Activated gamma-delta T cell (primary cell): ENCODE measurements at regions not wholly inside any gene's neighbourhood (a gene's known extent, or its start where the extent isn't known, plus 50 kb on each side); places are given as distances from the start of the nearest gene placed in this dataset.

ENCODE experiments used
- DNase-seq: peaks from one replicate; lab custom pipeline; 2025; lab: John Stamatoyannopoulos, UW

DNA sequence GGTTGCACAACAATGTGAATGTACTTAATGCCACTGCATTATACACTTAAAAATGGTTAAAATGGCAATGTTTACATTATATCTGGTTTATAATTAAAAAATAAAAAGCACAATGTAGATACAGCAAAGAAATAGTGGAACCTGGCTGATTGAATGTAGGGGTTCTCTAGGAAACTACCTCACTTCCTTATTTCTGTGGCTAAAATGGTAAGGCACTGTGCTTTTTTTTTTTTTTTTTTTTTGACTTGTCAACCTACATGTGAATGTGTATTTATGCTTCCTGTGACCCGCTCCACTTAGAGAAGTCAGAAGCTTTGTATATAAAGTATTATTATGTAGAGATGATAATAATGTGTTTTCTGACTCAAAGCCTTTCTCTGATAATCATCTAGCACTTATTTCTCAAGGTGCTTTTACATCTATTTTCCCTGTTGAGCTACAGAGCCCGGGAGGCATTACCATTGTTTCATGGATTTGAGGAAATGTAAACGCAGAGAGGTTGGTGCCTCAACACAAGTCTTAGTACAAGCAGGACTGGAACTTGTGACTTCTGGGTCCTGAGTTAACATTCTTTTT, 55.0 kb downstream of the SOX4 start:
- DNase-seq = no peak

DNA sequence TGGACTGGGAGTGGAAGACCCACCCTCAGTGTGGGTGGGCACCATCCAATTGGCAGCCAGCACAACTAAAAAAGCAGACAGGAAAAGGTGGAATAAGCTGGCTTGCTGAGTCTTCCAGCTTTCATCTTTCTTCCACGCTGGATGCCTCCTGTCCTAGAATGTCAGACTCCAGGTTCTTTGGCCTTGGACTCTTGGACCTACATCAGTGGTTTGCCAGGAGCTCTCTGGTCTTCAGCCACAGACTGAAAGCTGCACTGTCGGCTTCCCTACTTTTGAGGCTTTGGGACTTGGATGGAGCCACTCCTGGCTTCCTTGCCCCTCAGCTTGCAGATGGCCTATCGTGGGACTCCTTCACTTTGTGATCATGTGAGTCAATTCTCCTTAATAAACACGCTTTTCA, 59.8 kb downstream of the SOX4 start:
- DNase-seq = no peak

DNA sequence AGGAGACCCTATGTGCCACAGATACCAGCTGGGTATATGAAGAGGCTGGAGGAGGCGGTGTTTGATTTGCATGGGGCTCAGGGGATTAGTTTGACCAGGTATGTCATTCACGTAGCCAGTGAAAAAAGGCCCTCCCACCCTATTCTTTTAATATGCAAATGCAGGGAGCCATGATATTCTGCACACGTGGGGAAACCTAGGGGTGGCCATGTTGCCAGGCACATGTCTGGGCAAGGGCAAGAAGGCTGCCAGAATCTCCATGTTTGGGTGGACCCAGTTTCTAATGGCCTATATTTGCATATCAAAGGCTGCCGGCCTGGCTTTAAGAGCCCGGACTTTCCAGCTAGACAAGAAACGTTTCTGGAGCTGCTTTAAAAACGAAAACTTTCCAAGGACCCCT, 60.4 kb downstream of the SOX4 start:
- DNase-seq = no peak

DNA sequence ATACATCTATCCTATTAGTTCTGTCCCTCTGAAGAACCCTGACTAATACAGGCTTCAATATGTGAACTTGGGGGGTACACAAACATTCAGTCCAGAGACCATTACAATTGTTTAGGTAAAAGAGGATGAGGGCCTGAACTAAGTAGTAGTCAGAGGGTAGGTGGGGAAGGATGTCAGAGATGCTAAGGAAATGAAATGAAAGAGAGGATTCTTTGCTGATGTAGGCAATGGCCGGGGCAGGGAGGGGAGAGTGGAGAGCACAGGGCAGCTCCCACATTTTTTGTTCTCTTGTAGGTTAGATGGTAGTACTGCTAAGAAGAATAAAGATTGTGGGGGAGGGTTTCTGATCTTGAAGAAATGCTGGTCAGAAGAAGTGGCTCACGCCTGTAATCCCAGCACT, 60.8 kb downstream of the SOX4 start:
- no peak for DNase-seq

DNA sequence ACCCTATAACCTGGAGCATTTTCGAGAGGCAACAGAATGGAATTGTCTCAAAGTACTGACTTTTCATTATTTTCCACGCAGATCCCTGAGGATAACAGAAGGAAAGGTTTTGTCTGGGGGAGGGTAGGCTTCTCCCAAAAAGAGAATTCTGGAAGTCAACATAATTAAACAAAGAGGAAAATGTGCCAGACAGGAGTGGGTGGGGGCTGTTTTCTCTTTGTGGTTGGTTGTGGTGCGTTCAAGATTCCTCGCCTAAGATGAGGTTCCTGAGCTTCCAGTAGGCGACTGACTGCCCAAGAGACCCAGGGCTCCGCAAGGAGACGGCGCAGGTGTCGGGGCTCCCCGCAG, 70.4 kb downstream of the SOX4 start:
- no peak for DNase-seq

DNA sequence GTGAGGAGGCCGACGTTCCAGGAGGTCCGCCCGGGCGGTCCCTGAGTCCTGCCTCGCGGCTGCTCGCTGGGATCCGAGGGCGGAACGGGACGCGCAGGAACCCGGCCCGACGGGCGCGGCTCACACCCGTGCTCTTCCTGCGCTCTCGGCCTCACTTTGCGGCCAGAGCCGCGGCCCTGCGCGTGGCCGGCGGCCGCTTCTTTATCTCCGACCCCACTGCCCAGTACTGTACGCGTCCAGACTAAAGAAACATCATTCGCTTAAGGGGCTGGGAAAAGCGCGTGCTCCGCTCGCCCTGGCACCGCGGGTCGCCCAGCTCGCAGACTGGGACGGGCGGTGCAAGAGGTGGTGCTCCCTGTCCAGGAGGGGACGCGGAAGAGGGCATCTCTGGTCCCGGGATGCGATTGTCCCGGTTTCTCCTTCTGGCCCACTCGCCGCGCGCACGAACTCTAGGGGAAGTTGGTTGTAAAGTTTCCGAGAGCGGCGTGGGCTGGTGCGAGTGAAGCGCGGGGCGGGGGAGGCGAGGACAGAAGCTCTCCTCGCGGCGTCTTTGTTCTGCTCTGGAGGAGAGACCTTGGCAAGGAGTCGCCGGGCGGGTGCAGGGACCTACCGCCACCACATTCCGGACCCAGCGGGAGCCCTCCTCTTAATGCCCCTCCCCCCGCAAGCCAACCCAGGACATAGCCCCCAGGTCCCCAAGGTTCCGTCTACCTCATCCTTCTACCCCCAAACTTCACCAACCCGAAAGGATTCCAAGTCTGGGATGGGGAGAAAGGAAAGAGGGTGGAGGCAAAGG, 71.0 kb downstream of the SOX4 start:
- no peak for DNase-seq

DNA sequence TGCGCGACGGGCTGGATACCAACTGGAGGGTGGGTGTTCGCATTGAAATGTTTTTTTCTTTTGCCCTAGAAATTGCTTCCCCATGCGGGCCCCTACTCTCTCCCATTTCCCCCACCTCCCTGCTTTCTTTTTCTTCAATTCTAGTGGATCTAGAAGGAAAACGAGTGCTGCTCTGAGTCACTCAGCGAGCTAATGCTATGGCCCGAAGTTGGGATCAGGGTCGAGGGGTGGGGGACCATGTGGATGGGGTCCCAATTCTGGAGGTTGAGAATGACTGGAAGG, 71.5 kb downstream of the SOX4 start:
- DNase-seq = no peak

DNA sequence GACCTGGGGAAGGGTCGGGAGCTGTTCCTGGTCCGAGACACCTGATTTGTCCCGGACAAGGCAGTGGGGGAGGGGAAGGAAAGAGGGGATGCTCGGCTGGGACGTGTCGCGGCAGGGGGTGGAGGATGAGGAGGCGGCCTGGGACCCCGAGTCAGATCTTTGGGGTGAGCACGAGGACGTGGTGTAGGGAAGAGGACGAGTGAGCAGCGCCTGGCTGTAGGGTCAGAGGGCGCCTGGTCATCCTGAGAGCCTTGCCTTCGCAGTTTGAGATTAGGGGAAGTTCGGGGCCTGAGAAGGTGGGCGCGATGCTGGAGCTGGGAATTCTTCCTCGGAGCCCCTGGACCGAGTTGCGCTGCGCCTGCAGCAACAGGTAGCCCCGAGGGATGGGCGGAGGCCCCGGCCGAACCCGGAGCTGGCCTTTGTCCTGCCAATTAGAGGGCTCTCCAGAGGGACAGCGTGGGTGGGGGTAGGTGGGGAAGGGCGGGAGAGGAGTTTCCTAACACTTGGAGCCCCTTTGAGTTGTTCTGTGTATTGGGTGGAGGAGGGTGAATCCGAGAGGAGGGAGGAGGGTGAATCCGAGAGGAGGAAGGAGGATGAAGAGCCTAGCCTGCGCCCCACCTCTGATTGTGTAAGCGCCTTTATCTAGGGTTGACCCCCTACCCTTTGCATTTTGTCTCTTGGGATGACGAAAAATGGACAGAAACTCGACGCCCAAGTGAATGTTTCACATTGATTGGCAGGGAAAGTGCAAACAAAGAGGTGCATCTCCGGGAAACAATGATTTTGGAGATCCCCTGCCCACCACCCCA, 72.0 kb downstream of the SOX4 start:
- no peak for DNase-seq

DNA sequence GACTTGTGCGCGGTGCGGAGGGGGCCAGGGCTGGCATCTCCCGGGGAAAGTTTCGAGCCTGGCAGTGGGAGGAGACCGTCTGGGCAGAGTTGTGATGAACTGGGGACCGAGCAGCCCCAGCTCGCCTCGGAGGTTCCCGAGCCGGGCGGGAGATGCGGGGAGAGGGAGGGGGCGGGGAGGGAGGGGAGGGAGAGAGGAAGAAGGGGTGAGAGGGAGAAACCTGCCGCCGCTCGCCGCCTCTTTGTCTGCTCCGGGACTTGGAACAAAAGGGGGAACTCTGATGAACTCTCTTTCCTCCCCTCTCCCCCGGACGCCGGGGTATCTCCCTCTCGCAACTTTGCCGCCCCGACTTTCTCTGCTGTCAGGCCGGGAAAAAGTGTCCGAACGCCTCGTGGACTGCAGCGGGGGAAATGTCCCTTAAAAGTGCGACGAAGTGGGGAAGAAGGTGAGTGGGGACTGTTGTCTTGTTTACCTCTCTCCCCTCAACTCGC, 72.7 kb downstream of the SOX4 start:
- no peak for DNase-seq

DNA sequence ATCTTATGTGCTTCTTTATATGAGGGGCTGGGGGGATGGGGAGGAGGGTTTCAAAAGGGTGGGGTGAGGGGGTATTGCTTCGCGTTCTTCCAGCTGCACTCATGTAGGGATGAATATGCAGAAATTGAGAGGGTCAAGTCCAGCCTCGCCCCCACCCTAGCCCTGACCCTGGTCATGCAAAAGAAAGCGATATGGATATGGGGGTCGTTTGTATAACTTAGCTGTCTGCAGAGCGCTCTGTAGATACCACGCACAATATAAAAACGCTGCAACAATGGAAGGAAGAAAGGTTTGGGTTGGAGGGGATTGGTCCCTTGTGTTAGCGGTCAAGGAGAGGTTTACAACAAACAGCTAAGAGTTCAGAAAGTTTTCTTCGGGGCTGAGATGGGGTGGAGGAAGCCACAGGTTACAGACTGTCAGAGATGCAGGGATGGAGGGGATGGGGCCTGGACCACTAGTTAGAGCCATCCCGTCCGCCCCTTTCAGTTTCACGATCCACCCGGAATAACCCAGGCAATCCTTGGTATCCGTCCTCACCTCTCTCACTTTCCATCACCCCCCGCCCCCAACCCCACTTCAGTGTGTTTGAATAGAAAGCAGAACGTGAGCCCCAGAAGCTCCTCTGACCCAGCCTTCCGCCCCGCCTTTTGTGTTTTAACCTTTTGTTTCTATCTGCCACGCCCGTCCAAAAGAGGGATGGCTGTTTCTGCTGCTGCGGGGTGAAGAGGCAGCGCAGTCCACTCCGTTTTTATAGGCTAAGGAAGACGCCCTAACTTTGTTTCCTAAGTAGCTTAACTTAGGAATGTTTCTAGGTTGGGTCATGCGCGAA, 73.5 kb downstream of the SOX4 start:
- DNase-seq = no peak

DNA sequence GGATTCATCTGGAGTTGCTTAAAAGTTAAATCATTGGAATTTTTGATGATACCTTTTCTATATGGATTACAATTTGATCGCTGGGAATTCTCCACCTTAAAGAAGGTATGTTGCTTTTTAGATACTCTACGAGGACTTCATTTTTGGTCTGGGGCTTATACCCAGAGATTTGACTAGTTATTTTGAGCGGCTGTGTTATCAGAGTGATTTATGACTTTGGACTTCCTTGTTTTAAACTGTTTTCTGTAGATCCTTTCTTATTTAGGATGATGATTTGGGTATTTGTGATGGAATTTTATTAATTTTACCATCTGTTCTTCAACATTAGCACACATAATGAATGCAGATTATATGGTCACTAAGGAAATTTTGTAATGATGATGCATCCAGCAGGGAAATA, 75.2 kb downstream of the SOX4 start:
- no peak for DNase-seq

DNA sequence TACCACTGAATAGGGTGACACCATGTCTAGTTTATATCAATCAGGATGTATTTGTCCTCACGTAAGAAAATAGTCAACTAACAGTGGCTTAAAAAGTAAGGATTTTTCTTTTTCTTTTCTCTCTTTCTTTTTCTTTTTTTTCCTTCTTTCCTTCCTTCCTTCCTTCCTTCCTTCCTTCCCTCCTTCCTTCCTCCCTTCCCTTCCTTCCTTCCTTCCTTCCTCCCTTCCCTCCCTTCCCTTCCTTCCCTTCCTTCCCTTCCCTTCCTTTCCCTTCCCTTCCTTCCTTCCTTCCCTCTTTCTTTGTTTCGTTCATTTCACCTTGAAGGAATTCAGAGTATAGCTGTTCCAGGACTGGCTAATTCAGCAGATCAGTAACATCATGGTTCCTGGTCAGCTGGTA, 83.2 kb downstream of the SOX4 start:
- DNase-seq = no peak

DNA sequence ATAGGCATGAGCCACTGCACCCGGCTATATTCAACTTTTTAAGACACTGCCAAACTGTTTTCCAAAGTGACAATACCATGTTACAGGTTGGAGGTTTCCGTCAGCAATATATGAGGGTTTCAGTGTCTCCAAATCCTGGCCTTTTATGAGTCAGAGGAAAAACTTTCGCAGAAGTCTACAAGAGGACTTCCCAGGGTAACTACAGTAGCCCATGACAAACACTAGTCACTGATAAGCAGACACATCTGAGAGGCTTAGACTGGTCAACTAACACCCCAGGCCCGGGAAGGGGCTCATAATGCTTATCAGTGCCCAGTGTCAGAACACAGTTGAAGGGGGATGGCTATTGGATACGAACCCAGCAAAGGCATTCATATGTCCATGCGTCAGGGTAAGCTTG, 85.4 kb downstream of the SOX4 start:
- no peak for DNase-seq

DNA sequence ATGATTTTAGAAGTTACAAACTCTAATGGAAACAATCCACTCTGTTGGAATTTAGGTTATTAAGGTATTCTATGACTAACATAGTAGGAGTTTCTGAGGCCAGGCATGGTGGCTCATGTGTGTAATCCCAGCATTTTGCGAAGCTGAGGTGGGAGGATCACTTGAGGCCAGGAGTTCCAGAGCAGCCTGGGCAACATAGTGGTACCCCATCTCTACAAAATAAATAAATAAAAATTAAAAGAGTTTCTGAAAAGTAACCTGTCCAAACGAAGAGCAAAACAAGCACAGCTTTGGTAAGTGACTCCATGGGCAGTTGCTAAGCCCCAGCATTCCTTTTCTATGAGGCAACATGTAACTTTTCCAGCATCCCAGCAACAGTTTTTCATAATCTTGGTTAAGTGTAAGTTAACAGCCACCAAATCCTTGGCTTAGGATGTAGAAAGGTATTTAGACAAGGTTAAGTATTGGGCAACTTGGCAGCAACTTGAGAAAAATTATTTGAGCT, 86.3 kb downstream of the SOX4 start:
- DNase-seq = no peak

DNA sequence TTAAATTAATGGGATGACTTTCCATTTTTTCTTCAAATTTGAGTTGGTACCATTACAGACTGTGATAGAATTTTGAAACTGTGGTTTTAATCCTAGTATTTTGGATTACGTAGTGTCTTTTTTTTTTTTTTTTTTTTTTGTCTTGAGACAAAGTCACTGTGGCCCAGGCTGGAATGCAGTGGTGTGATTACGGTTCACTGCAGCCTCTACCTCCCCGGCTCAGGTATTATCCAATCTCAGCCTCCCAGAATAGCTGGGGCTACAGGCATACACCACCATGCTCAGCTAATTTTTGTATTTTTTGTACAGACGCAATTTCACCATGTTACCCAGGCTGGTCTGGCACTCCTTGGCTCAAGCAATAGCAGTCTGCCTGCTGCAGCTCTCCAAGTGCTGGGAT, 87.1 kb downstream of the SOX4 start:
- no peak for DNase-seq

DNA sequence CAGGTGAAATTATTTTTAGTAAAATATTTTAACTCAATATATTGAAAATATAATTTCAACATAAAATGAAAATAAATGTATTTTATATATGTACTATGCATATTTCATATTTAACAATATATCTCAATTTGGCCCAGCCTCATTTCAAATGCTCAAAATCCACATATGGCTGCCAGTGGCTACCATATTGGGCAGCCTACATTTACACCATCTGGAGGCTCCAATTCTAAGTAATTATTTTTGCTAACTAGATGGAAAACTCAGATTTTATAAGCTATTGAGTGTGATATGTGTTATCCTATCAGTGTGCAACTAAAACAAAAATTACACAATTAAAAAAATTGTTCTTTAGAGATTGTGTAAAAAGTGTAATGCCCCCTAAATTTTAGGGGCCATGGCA, 96.9 kb downstream of the SOX4 start:
- DNase-seq = no peak

DNA sequence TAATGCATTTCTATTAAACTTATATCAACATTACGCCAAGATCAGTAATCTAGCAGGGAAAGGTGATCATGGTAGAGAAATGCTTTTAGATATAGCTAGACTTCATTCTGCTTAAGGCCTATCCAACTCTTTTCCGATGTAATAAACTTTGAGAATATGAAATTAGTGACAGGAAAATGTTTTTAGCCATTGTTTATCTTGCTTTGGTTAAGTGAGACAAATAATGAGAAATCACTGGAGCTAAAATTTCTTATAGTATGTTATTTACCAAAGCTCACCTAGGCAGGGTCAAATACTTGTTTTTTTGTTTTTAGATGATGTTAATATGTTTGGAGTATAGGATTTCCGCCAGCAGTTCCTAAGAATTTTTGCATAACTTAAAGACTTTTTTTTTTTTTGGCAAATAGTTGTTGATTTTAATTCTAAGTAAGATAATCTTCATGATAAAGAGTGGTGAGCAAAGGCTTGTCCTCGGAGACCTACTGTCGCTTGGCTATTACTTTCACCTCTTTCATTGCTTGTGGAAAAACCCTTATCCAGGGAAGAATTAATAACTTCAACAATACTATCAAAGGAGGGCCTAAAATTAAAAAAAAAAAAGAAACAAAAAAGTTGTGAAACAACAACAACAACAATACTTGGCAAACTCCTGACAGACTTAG, 98.3 kb downstream of the SOX4 start:
- DNase-seq = no peak

DNA sequence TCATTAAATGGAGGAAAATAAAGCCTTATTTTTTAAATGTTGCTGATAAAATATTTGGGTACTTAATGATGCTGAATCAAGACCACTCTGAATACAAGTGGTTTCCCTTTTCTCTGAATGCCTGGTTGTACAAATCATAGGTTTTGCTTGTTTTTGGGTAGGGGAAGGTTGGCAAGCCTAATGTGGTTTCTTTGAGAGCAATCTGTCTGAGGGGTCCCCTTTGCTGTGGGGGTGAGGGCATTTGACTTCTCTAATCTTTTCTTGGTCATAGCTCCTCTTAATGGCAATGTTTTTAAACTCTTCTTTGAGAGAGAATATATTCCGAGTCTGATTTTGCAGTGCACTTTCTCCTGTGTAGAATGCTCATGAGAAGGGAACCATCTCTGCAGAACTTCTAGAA, 99.2 kb downstream of the SOX4 start:
- DNase-seq = no peak

DNA sequence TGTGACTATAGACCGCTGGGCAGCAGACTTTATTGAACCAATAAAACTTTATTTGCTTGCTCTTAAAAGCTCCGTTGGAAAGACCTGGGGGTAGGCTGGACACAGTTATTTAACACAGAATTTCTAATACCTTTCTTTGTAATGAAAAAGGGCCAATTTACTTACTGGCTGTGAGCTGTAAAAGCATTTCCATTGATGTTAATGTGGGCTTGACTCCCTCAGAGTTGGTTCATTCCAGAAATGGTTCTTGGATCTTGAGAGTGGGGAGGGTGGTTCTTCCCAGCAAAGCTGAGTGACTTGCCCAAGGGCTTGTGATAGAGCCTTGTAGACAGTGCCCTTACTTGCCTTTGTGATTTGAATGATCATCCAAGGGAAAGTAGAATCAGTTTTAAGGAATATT, 100.6 kb downstream of the SOX4 start:
- no peak for DNase-seq

DNA sequence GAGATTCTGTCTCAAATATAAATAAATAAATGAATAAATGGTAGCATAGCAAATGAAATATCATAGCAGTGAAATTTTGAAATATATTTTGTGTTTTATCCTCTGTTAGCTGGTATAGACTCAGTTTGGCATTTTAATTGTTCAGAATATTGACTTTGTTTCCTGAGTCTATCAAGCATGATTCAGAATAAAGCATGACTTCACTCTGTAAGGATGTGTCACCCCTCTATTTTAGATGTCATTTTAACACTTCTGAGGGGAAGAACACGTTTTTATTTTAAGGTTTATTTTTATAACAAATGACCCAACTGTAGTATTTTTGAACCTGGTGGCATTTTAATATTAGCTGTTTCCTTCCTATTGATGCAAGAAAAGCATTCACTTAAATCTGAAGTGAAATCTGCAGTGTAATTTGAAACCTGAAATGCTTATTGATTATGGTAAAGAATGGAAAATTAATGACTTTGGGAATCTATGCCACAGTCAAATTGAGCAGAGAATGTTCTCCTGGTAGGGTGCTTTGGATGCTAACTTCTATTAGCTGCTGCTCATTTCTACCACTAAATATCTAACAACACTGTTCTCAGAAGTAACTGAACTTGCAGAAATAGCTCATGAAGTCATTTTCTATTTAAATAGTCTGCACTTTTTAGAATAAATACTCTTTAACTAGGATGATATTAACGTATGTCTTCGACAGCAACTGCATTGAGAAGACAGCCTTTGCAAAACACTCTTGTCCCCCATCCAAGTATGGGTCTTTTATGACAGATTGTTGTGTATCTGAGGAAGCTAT, 114.2 kb downstream of the SOX4 start:
- DNase-seq = no peak

DNA sequence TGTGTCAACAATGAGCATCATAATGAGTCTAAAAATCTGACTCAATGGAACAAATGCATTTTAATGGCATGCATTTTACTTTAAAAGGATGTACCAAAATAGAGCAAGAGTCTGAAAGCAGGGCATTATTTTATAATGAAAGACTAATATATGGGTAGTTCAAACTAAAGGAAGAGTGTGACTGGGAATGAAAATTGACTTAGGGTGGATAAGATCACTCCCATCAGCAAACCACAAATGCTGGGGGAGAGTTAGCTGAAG, 114.7 kb downstream of the SOX4 start:
- DNase-seq = no peak
